DMS153 (cell line): ENCODE measurements at regions not wholly inside any gene's neighbourhood (a gene's known extent, or its start where the extent isn't known, plus 50 kb on each side); places are given as distances from the start of the nearest gene placed in this dataset.
A peak's percentile ranks its signal among the peaks of the same experiment; 100 is the strongest.

Experiments
- DNase-seq: peaks from one replicate; lab custom pipeline; 2025; lab: John Stamatoyannopoulos, UW

- DNase-seq, result no peak
Observed at GRCh38 chr19:28471731-28472510, 741.0 kb downstream of the UQCRFS1 start.

- DNase-seq, result no peak
Observed at GRCh38 chr19:28469544-28469943, 743.4 kb downstream of the UQCRFS1 start.

- DNase-seq, result peak; percentile 45
Observed at GRCh38 chr19:28468701-28469459, 744.1 kb downstream of the UQCRFS1 start.

- DNase-seq, result peak; percentile 72
Observed at GRCh38 chr19:28466107-28467045, 746.6 kb downstream of the UQCRFS1 start.

- DNase-seq, result no peak
Observed at GRCh38 chr19:28465371-28466086, 747.4 kb downstream of the UQCRFS1 start.

- DNase-seq, result no peak
Observed at GRCh38 chr19:28463493-28464053, 749.4 kb downstream of the UQCRFS1 start.

GRCh38 chr19:28457620-28458019, 755.3 kb downstream of the UQCRFS1 start:
- no peak for DNase-seq

GRCh38 chr19:28456708-28457320, 756.1 kb downstream of the UQCRFS1 start:
- no peak for DNase-seq

- DNase-seq, result no peak
Observed at GRCh38 chr19:28456252-28456651, 756.7 kb downstream of the UQCRFS1 start.

GRCh38 chr19:28454083-28454482, 758.9 kb downstream of the UQCRFS1 start:
- no peak for DNase-seq

- DNase-seq, result no peak
Observed at GRCh38 chr19:28453420-28453819, 759.5 kb downstream of the UQCRFS1 start.

- no peak for DNase-seq
Observed at GRCh38 chr19:28449803-28450202, 763.1 kb downstream of the UQCRFS1 start.

GRCh38 chr19:28446511-28446910, 766.4 kb downstream of the UQCRFS1 start:
- no peak for DNase-seq

GRCh38 chr19:28445826-28446225, 767.1 kb downstream of the UQCRFS1 start:
- no peak for DNase-seq

GRCh38 chr19:28444362-28444761, 768.6 kb downstream of the UQCRFS1 start:
- DNase-seq, result peak; percentile 7

- DNase-seq, result no peak
Observed at GRCh38 chr19:28443361-28443760, 769.6 kb downstream of the UQCRFS1 start.

GRCh38 chr19:28437390-28438346, 775.3 kb downstream of the UQCRFS1 start:
- peak; percentile 87 for DNase-seq

GRCh38 chr19:28436320-28436719, 776.6 kb downstream of the UQCRFS1 start:
- DNase-seq, result peak; percentile 86

- DNase-seq, result no peak
Observed at GRCh38 chr19:28435551-28436271, 777.2 kb downstream of the UQCRFS1 start.
